Calu3 (cell line): ENCODE measurements at regions not wholly inside any gene's neighbourhood (a gene's known extent, or its start where the extent isn't known, plus 50 kb on each side); places are given as distances from the start of the nearest gene placed in this dataset.

Source experiments
- BruUV-seq: library from RNA; stranded (reverse); fragments of 400-500 nt; replicated peaks from 2 replicates; lab custom pipeline; 2021; lab: Mats Ljungman, UMichigan
- CTCF ChIA-PET: fragments of 300-600 bp; sonication (Branson Sonifier 250); formaldehyde crosslinking; loops from one replicate; lab custom pipeline; 2022; ENCODE audit warnings: antibody characterized with exemption; lab: Charles Lee
- DNase-seq: peaks from one replicate; pipeline ENCODE4 v3.0.0; 2022
- H3K27ac Mint-ChIP-seq: one replicate; pipeline ENCODE4 v1.8.0; 2022; ENCODE audit warnings: mixed read lengths; ENCODE audit not compliant: unreplicated experiment
- H3K27me3 Mint-ChIP-seq: one replicate; pipeline ENCODE4 v1.8.0; 2022; ENCODE audit warnings: mixed read lengths; ENCODE audit not compliant: unreplicated experiment
- H3K36me3 Mint-ChIP-seq: one replicate; pipeline ENCODE4 v1.8.0; 2022; ENCODE audit warnings: mild to moderate bottlenecking, moderate library complexity, mixed read lengths; ENCODE audit not compliant: insufficient read depth, unreplicated experiment
- H3K4me1 Mint-ChIP-seq: one replicate; pipeline ENCODE4 v1.8.0; 2022; ENCODE audit warnings: mild to moderate bottlenecking, low read depth, mixed read lengths; ENCODE audit not compliant: unreplicated experiment
- H3K4me3 Mint-ChIP-seq: one replicate; pipeline ENCODE4 v1.8.0; 2022; ENCODE audit warnings: mild to moderate bottlenecking, low read depth, moderate library complexity, mixed read lengths; ENCODE audit not compliant: unreplicated experiment
- H3K9me3 Mint-ChIP-seq: one replicate; pipeline ENCODE4 v1.8.0; 2022; ENCODE audit warnings: low read depth, mixed read lengths; ENCODE audit not compliant: unreplicated experiment
- CTCF ChIP-seq: fragments of 200-600 bp; IDR thresholded peaks from one replicate; pipeline ENCODE4 v1.8.0; 2022; ENCODE audit warnings: antibody characterized with exemption; ENCODE audit not compliant: unreplicated experiment
- intact Hi-C: fragments of 100-400 bp; cut with micrococcal nuclease; formaldehyde crosslinking; loops from one replicate; pipeline ENCODE4 v1.10.0; 2022; ENCODE audit not compliant: unreplicated experiment

GRCh38 chr13:111046590-111047141, 68.4 kb upstream of the ARHGEF7 start:
- H3K36me3 Mint-ChIP-seq, result no peaks in the 10 kb centered on the region
- no peaks in the 10 kb centered on the region for H3K9me3 Mint-ChIP-seq
- peaks cover 13% of the 10 kb centered on the region for H3K4me1 Mint-ChIP-seq
- no TSS peak for BruUV-seq
- H3K27ac Mint-ChIP-seq, result no peak overlapping the region
- no peak for DNase-seq
- CTCF ChIA-PET, result no interaction called here
- H3K4me3 Mint-ChIP-seq, result no peak overlapping the region
- H3K27me3 Mint-ChIP-seq, result no peaks in the 10 kb centered on the region
- intact Hi-C loops, result no loop called here
- no peak for TF ChIP-seq CTCF

- no peak for TF ChIP-seq CTCF
- DNase-seq, result no peak
- Mint-ChIP-seq H3K27ac (no peak overlapping the region), H3K4me1 (peaks cover 13% of the 10 kb centered on the region), H3K4me3 (no peak overlapping the region), H3K9me3 (no peaks in the 10 kb centered on the region), H3K36me3 (no peaks in the 10 kb centered on the region), H3K27me3 (no peaks in the 10 kb centered on the region)
- CTCF ChIA-PET, result no interaction called here
- intact Hi-C loops, result no loop called here
- BruUV-seq, result no TSS peak
Observed at GRCh38 chr13:111045170-111045569, 69.9 kb upstream of the ARHGEF7 start.

- intact Hi-C loops, result no loop called here
- H3K27ac Mint-ChIP-seq, result no peak overlapping the region
- CTCF ChIA-PET, result interaction anchor here (0.6 kb wide), 1 partner anchor 237 kb away, joined by 11 read pairs; no protein-coding TSS in a partner anchor
- BruUV-seq, result no TSS peak
- TF ChIP-seq CTCF, result no peak
- no peak for DNase-seq
- no peaks in the 10 kb centered on the region for H3K36me3 Mint-ChIP-seq
- peaks cover 13% of the 10 kb centered on the region for H3K4me1 Mint-ChIP-seq
- no peaks in the 10 kb centered on the region for H3K9me3 Mint-ChIP-seq
- no peak overlapping the region for H3K4me3 Mint-ChIP-seq
- H3K27me3 Mint-ChIP-seq, result no peaks in the 10 kb centered on the region
Observed at GRCh38 chr13:111044087-111044830, 70.9 kb upstream of the ARHGEF7 start.

- CTCF ChIA-PET, result interaction anchor here (0.6 kb wide), 1 partner anchor 238 kb away, joined by 11 read pairs; no protein-coding TSS in a partner anchor
- Mint-ChIP-seq H3K9me3 (no peaks in the 10 kb centered on the region), H3K27me3 (no peaks in the 10 kb centered on the region), H3K27ac (no peak overlapping the region), H3K4me3 (no peak overlapping the region), H3K4me1 (peaks cover 13% of the 10 kb centered on the region), H3K36me3 (no peaks in the 10 kb centered on the region)
- DNase-seq, result peak; percentile 3
- no peak for TF ChIP-seq CTCF
- intact Hi-C loops, result no loop called here
- BruUV-seq, result no TSS peak
Observed at GRCh38 chr13:111043575-111043982, 71.5 kb upstream of the ARHGEF7 start.
